GM12874 (cell line): ENCODE measurements at regions not wholly inside any gene's neighbourhood (a gene's known extent, or its start where the extent isn't known, plus 50 kb on each side); places are given as distances from the start of the nearest gene placed in this dataset.

Experiments used
- TF ChIP-seq, protein P1 (sequence below): IDR thresholded peaks from 2 replicates; pipeline ENCODE4 v1.5.1; 2011; ENCODE audit warnings: low read depth, mild to moderate bottlenecking, control low read depth, low read length, moderate library complexity; ENCODE audit not compliant: insufficient read depth

DNA sequence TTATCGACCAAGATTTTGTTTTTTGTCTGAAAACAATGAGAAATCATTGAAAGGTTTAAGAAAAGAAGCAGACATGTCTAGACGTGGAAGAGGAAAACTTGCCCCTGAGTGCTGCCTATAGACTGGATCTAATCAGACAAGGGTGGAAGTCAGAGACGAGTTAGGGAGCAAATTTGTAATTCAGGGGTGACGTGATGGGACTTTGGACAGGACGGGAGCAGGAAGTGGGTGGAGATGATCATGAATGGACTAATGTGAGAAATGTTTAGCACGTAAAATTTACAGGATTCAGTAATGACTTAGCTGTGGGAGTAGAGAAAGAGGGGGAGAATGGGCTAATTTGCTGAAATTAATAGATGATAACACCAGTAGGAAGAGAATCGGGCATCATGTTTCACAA is 117.0 kb upstream of the EPHA4 start:
- TF ChIP-seq, protein P1, sequence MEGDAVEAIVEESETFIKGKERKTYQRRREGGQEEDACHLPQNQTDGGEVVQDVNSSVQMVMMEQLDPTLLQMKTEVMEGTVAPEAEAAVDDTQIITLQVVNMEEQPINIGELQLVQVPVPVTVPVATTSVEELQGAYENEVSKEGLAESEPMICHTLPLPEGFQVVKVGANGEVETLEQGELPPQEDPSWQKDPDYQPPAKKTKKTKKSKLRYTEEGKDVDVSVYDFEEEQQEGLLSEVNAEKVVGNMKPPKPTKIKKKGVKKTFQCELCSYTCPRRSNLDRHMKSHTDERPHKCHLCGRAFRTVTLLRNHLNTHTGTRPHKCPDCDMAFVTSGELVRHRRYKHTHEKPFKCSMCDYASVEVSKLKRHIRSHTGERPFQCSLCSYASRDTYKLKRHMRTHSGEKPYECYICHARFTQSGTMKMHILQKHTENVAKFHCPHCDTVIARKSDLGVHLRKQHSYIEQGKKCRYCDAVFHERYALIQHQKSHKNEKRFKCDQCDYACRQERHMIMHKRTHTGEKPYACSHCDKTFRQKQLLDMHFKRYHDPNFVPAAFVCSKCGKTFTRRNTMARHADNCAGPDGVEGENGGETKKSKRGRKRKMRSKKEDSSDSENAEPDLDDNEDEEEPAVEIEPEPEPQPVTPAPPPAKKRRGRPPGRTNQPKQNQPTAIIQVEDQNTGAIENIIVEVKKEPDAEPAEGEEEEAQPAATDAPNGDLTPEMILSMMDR, result no peak

DNA sequence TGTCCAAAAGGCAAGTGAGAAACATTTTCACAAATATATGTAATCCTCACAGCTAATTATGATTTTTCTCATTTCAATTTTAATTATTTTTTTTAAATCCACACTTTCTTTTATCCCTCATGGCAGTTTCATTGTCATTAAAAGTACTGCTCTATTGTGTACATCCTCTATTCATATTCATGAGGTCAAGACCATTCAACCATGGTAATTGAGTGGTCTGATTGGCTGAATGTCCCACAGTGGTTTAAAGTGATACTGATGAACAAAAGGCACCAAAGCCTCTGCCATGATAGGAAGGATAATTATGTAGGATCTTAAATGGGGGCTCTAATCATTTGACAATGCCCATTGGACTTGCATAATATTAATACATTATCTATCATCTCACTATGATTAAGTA is 108.4 kb upstream of the EPHA4 start:
- TF ChIP-seq, protein P1, result no peak

DNA sequence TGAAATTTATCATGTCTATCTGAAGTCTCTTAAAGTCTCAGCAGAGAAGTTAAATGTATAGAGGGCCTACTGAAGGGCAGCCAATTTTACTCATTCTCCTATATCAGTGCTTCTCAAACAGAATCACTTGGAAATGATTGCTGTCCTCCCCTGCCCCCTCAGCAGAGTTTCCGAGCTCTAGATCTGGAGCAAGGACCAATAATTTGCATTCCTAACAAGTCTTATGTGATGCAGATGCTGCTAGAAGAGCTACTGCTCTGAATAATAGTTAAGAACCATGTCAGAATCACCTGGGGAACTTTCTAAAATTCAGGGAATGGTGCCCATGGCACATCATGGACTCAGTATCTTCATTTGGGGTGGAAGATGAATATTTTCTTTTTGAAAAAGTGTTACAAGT is 105.6 kb upstream of the EPHA4 start:
- TF ChIP-seq, protein P1, result no peak

DNA sequence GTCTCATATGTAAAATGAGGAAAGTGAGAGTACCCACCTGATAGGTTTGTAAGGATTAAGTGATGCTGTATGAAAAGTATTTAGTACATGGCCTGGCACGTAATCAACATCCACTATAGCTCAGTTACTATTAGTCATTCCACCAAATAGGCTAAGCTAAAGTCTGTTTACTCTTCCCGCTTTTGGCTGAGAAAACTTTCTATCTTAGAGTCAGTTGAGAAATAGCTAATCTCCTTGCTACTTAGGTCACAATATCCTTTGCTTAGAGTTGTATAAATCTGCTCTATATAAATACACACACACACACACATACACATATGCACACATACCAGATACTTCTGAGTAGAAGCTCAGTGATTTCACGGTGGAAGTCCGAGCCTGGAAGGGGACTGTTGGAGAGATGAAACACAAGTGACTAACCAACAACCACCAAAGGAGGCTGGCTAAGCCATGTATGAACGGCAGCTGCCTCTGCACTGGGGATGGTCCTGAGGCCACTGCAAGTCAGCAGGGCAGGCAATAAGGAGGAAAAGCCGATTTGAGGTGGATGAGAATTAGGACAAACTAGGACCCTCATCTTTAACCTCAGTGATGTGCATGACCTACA is 104.6 kb upstream of the EPHA4 start:
- TF ChIP-seq, protein P1, result no peak

DNA sequence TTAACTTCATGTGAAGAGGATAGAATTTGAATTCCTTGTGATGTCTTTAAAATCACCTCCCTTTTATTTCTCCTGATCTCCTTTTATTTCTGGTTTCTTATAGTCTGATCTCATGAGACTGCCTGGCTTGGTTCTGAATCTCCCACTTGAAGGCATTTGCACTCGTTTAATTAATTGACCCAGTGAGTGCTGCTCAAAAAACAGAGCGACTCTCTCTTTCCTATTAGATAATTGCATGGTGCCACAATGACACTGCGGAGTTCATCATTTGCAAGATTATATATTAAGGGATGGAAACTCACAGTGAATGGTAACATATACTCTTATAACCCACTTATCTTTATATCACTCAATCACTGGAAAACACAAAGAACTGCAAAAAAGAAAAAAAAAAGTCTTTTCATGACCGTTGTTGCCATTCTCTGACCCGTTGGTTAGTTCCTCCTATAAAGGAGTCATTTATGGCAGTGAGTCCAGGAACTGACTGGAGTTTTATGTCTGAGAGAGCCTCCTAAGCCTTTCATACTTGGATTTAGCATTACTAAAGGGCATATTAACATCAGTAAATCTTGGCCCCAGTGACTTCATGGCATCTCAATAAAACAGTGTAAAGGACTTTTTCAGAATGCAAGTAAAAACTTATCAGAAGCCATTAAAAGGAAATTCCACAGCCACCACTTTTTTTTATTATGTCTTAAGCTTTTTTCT is 103.3 kb upstream of the EPHA4 start:
- TF ChIP-seq, protein P1, result no peak

DNA sequence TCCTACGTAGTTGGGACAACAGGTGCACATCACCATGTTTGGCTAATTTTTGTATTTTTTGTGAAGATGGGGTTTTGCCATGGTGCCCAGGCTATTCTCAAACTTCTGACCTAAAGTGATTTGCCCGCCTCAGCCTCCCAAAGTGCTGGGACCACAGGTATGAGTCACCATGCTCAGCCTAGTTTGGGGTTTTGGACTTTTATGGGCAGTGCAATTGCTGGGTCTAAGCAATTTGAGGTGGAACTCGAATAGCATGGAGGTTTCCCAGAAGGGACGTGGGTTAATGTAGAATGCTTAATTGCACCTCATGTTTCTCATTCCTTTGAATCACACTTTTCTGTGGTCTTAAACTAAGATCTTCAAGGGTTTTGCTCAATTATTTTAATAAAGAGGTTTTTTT is 102.3 kb upstream of the EPHA4 start:
- TF ChIP-seq, protein P1, result no peak

DNA sequence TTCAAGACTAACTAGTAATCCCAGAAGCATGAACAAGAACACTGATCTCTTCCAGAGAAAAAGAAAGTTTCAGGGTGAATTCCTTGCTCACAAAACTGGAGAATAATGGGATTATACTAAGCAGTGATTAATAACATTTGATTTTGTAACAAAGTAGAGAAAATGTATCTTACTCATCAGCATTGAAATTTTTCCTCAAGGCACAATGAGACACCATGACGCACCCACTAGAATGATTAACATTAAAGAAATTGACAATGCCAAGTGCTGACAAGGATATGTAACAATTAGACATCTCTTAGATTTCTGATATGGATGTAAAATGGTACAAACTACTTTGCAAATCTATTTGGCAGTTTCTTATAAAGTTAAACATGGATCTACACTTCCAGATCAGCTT is 101.1 kb upstream of the EPHA4 start:
- TF ChIP-seq, protein P1, result no peak
